Stimulated activated CD8-positive, alpha-beta memory T cell treated with anti-CD3 and anti-CD28 coated beads, Interleukin-4, amount 100 ng/mL, for 4 hours (primary cell): ENCODE measurements at regions not wholly inside any gene's neighbourhood (a gene's known extent, or its start where the extent isn't known, plus 50 kb on each side); places are given as distances from the start of the nearest gene placed in this dataset.
"Not testable (repeated sequence)": the region's sequence is repeated elsewhere in the genome, so short reads cannot be mapped to it uniquely, and the experiment has no call there.

ENCODE experiments used
- DNase-seq, 2 donors: peaks; one replicate each; pipeline ENCODE4 v3.0.0-alpha.2; 2020; ENCODE audit warnings: low read depth in 2 of 2, low spot score in 1 of 2

GRCh38 chr14:85867450-85867849 lies 337.5 kb downstream of the FLRT2 start:
- no peak for DNase-seq

- no peak for DNase-seq
These were observed 335.8 kb downstream of the FLRT2 start for GRCh38 chr14:85865701-85866100.

DNA sequence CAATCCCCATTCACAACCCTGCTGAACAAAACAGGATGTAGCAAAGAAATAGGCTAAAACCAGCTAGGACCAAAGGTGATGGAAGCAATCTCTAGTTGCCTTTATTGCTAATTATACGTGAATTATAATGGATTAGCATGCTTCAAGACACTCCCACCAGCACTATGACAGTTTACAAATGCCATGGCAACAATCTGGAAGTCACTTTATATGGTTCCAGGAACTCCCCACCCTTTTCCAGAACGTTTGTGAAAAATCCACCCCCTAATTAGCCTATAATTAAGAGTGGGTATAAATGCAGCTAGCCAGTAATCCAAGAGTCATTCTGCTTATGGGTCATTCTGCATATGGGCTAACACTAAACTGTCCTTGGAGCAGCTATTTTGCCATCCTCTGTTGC lies 328.7 kb downstream of the FLRT2 start:
- no peak for DNase-seq

DNA sequence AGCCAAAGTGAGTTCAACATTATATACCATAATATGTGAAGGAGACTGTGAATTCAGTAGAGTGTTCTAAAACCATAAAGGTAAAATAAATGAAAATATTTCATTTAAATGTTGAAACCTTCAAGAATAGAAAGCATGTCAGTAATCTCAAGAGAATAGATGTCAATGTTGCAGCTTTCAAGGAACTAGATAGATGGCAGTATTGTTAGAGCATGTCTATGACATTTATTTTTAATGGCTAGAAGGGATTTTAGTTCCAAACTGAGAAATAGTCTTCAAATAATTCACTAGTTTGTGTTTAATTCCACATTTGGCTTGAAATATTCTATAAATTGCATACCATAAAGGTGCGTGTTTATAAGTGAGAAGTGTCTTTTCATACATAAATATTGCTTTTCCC lies 326.5 kb downstream of the FLRT2 start:
- no peak for DNase-seq

GRCh38 chr14:85853996-85854526 lies 324.1 kb downstream of the FLRT2 start:
- no peak for DNase-seq

- DNase-seq: no peak
These were observed 323.0 kb downstream of the FLRT2 start for GRCh38 chr14:85852906-85853305.

DNA sequence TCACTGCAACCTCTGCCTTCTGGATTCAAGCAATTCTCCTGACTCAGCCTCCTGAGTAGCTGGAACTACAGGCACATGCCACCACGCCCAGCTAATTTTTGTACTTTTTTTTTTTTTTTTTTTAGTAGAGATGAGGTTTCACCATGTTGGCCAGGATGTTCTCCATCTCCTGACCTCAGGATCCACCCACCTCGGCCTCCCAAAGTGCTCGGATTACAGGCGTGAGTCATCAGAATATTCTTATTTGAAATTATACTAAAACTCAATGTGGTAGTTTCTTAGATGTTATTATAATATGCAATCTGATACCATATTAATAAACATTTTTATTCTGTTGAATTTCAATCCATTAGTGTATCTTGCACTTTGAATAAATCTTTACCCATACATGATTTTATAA lies 322.2 kb downstream of the FLRT2 start:
- DNase-seq: not testable (repeated sequence)

DNA sequence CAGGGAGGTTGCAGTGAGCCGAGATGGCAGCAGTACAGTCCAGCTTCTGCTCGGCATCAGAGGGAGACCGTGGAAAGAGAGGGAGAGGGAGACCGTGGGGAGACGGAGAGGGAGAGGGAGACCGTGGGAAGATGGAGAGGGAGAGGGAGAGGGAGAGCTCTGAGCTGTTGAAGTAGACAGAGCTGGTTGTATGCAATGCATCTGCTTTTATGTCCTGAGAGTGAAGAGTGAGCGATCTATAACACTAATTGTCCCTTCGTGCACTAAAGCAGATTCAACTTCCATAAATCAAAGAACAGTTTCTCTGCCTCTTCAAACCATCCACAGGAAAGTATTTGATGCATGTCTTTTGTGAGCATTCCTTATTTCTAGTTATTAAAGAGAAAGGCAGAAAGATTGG lies 300.6 kb downstream of the FLRT2 start:
- not testable (repeated sequence) for DNase-seq

GRCh38 chr14:85829601-85830000 lies 299.7 kb downstream of the FLRT2 start:
- DNase-seq: not testable (repeated sequence)

- no peak for DNase-seq
These were observed 294.6 kb downstream of the FLRT2 start for GRCh38 chr14:85824526-85824925.

GRCh38 chr14:85822236-85822635 lies 292.3 kb downstream of the FLRT2 start:
- no peak for DNase-seq

GRCh38 chr14:85817430-85817829 lies 287.5 kb downstream of the FLRT2 start:
- no peak for DNase-seq

DNA sequence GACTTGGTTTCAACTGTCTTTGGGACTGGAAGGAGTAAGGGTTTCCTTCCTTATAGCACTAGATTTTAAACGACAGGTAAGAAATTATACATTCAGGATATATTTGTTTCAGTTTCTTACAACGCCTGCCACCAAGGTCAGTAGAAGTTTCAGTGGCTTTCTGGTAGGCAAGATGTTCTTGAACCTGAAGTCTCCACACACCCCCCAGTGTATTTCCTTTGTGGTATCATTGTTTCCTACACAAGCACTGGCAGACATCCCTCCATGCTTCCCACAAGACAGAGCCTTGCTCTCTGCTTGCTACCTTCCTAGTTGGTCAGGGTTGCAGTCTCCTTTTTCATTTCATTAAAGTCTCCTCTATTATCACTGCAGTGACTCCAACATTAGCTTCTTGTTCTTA lies 283.1 kb downstream of the FLRT2 start:
- DNase-seq: no peak

DNA sequence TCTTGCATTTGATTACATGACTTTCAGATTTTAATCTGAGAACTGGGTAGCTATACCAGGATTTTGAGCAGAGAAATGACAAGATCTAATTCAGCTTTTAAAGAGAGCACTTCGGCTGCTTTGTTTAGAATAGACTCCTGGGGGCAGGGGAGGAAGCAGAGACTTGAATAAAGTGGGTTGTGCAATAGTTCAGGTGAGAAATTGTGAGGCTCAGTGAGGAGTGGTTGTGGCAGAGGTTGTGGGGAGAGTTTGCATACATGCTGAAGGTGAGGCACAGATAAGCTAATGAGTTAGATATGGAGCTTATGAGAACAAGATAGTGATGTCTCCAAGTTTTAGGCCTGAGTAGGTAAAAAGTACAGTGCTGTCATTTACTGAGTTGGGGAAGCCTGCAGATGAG lies 281.4 kb downstream of the FLRT2 start:
- no peak for DNase-seq

DNA sequence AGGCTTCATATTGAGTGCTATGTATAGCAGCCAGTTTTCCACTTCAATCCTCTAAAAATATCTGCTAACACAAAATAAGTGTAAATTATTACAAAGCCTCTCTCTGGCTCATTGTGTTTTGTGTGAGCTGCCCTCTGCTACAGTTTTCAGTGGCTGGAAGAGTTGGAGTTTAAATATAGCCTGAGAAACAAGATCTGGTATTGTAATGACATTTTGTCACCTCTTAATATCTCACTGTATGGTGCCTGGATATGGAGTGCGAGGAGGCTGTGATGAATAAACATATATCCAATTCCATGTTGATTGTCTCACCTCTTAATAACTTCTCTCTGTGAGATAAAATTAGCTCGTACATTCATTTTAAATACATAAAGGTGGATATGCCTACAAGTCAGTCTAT lies 269.7 kb downstream of the FLRT2 start:
- DNase-seq: no peak

DNA sequence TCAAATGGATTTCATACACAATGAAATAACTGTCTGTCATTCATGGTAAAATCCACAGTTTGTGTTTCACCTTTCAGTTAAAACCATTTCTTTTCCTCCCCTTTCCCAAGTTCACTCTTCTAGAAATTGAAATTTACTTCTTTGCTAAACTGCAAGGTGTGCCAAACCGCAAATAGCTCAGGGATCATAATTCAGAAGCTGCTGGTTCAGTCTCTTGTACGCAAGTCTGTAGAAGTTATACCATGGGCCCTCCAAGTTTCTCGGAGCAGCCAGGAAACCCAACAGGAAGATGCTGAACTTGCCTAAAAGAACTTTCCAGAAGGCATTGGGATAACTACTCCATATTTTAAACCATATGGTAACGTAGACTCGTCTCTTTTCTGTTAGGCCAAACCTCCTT lies 268.9 kb downstream of the FLRT2 start:
- no peak for DNase-seq

- no peak for DNase-seq
These were observed 263.6 kb downstream of the FLRT2 start for GRCh38 chr14:85793533-85793932.

- no peak for DNase-seq
These were observed 259.6 kb downstream of the FLRT2 start for GRCh38 chr14:85789506-85789905.

- no peak for DNase-seq
These were observed 258.7 kb downstream of the FLRT2 start for GRCh38 chr14:85788470-85789233.

DNA sequence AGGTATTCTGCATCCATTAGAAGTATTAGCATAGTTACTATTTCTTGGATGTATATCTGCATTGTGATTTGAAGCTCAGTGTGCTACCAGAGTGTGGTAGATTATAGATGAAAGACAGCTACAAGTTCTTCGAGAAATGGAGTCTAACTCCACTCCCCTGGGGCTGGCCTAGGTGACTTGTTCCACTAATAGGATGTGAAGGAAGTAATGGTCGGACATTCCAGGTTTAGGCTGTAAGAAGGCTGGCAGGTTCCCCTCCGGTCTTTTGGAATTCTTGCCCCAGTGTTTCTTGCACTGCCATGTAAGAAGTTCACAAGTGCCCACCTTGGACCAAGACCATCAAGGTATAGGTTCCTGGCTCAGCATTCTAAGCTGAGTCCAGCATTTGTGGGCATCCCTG lies 236.4 kb downstream of the FLRT2 start:
- DNase-seq: no peak

GRCh38 chr14:85764822-85765221 lies 234.9 kb downstream of the FLRT2 start:
- no peak for DNase-seq

DNA sequence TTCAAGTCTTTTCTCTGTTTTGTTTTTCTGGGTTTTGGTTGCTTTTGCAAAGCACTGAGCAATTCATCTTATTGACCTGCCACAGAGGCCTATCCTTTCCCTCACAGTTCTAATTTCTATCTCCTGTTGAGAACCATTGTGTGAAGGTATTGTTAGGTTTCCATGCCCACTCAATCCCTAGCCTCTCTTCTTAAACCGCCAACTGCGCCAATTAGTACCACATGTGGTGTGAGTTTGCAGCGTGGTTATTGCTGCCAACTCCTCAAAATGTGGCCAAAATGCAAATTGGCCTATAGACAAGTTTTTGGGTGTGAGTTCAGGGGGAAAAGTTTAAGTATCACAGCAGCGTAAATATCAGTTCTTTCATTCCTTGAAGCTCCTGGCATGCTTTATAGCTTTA lies 232.6 kb downstream of the FLRT2 start:
- no peak for DNase-seq

DNA sequence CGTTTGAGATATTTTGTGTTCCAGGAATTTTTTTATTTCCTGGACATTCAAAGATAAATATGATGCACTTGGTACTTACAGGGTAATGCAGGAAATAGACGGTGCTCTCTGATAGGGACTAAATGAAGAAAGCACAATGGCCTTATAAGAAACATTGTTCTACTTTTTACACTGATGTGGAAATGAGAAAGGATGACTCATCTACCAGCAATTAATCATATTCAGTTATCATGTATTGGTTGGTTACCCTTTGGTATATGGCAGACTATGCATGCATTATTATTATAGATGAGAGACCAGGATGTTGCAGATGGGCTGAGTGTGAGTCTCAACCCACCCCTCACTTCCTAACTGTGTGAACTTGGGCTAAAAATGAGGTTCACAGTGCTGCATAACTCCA lies 222.2 kb downstream of the FLRT2 start:
- DNase-seq: no peak
